ENCODE measurements at regions not wholly inside any gene's neighbourhood (a gene's known extent, or its start where the extent isn't known, plus 50 kb on each side); places are given as distances from the start of the nearest gene placed in this dataset.
"Not testable (repeated sequence)": the region's sequence is repeated elsewhere in the genome, so short reads cannot be mapped to it uniquely, and the experiment has no call there.

GRCh38 chr21:21851657-21852056 lies 853.4 kb downstream of the NCAM2 start:
- no peak for DNase-seq (ENCODE audit: low read depth, low spot score)

GRCh38 chr21:21858502-21859334 lies 860.5 kb downstream of the NCAM2 start:
- no peak for DNase-seq (ENCODE audit: low read depth, low spot score)

GRCh38 chr21:21860888-21861287 lies 862.7 kb downstream of the NCAM2 start:
- DNase-seq (ENCODE audit: low read depth, low spot score): no peak

DNA sequence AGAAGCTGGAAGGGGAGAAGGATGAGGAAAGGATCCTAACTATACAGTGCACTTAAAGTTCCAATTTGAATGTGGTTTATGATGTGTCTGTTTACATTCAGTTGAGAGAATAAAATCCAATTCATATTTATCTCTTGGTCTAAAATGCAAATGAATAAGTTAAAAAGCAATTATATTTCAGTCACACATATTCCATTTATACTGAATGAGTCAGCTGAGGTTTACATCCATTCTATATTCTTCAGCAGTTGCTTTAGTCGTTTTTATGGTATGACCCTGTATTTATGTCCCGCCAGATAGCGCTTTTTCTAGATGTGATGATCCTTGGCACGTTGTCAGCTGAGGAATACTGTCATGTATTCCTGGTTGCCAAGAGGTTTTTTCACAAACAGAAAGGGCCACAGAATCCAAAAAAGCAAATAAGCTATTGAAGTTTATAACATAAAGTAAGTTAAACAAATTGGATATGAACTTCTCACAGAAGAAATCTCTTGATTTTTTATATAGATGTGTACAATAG lies 866.2 kb downstream of the NCAM2 start:
- no peak for DNase-seq (ENCODE audit: low read depth, low spot score)

- no peak for DNase-seq (ENCODE audit: low read depth, low spot score)
Measured at GRCh38 chr21:21897275-21897883, 899.2 kb downstream of the NCAM2 start.

DNA sequence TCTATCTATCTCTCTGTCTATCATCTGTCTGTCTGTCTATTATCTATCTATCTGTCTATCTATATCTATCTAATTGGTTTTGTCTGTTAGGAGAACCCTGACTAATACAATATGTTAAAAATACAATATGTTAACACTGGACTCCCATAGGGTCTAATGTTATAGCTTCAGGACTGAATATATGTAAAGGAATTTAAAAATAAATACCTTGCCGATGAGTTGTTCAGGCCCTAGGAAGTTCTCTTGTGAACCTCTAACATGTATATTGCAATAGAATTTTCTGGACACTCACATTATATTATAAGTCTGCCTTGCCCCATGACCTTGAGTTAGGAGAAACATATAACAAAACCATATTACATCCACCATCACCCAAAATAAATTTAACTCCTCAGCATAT lies 900.6 kb downstream of the NCAM2 start:
- no peak for DNase-seq (ENCODE audit: low read depth, low spot score)

- DNase-seq (ENCODE audit: low read depth, low spot score): not testable (repeated sequence)
Measured at GRCh38 chr21:21902416-21902815, 904.2 kb downstream of the NCAM2 start.

DNA sequence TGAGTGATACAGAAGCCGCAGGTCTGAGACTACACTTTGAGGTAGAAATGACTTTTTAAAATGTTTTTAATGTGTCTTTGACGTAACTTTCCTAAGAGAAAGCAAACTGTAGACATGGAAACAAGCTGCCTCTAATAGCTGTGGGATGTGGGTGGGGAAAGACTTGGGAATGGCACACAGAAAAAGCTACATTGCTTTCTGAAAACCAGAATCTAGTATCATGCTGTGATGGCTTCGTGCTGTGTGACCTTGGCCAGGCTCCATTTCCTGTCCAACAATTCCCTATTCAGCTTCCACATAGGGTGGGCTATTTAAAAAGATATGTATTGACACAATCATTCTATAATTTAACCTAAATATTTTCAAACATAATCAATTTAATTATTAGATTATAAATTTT lies 909.1 kb downstream of the NCAM2 start:
- peak; percentile 2 for DNase-seq (ENCODE audit: low read depth, low spot score)

DNA sequence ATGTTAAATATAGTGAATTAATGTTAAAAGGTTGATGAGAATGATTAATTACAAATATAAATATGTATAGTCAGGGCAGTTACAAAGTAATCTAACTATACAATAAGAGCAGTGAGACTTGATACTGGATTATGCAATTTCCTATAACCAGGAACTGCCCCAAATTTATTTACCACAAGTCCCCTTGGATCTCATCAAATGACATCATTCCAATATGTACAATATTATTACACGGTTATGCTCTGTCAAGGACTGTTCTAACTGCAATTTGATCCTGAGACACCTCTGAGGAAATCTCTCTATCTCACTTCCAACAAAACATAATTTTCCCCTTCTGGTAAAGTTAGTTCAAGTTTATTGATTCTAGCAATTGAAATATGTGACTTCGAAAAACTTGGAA lies 917.6 kb downstream of the NCAM2 start:
- DNase-seq (ENCODE audit: low read depth, low spot score): no peak

- DNase-seq (ENCODE audit: low read depth, low spot score): no peak
Measured at GRCh38 chr21:21921410-21922232, 923.4 kb downstream of the NCAM2 start.

DNA sequence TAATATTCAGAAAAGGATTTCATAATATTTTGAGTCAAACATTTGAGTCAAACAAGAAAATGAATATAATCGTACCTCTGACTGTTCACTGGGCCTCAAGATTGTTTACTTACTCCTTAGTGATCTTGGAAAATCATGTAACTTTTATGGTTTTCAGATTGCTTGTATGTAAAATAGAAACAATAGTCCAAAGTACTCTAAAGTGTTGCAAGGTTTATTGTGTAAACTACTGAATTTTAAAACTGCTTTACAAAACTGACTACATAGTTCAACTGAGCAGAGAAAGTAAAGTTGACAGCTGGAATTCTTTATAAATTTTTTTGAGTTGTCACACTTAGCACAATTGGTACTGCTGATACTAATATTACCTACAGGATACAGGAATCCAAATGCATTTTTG lies 931.0 kb downstream of the NCAM2 start:
- DNase-seq (ENCODE audit: low read depth, low spot score): no peak

- DNase-seq (ENCODE audit: low read depth, low spot score): no peak
Measured at GRCh38 chr21:21929789-21930188, 931.6 kb downstream of the NCAM2 start.

DNA sequence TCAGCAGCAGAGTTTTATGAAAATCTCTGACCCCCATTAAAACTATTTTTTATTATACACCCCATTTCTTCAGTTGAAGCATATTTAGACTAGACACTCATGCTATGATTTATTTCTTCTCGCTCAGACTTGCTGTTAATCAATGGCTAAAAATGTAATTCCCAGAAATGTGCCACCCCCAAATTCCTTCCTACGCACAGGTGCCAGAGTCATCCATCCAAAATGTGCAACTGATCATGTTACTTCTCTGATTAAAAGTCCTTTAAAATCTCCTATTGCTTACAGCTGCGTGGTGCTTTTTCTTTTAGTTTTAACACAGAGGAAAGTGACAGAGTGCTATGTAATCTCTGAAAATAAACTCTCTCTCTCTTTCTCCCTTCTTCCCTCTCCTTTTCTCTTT lies 954.4 kb downstream of the NCAM2 start:
- DNase-seq (ENCODE audit: low read depth, low spot score): no peak

- DNase-seq (ENCODE audit: low read depth, low spot score): no peak
Measured at GRCh38 chr21:21955204-21955603, 957.0 kb downstream of the NCAM2 start.

- DNase-seq (ENCODE audit: low read depth, low spot score): no peak
Measured at GRCh38 chr21:21957490-21957889, 959.3 kb downstream of the NCAM2 start.

DNA sequence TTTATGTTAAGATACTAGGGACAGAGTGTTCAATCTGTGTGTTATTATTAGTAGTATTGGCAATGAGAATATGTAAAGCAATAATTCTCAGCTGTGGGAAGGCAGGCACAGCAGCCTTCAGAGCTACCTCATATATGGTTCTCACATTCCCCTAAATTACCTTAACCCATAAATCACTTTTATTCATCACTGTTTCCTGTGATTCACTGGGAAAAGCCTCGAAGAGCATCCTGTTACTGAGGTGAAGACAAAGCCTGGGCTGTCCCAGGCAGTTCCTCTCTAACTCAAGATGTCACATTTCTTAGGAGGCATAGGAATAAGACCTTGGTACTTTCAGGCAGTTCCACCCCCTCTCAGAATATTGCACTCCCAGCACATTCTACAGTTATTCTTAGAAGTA lies 965.7 kb downstream of the NCAM2 start:
- DNase-seq (ENCODE audit: low read depth, low spot score): no peak

- DNase-seq (ENCODE audit: low read depth, low spot score): no peak
Measured at GRCh38 chr21:21968810-21969209, 970.6 kb downstream of the NCAM2 start.

DNA sequence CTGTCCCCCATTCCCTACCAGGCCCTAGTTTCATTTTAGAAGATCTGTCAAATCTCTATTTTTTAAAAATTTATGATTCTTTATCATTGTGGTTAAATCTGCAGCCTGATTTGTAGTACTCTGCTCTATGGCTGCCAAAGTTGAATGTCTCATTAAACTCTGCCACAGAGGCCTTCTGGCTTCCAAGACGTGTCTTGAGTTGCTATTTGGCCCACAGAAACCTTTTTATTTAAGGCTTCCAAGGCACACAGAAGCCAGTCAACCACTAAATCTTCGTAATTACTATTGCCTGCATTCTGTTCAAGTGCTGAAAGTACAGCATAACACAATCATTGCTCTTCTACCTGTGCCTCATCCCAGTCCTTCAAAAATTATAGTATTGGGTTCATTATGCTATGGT lies 971.0 kb downstream of the NCAM2 start:
- DNase-seq (ENCODE audit: low read depth, low spot score): no peak

GRCh38 chr21:21971384-21971783 lies 973.2 kb downstream of the NCAM2 start:
- DNase-seq (ENCODE audit: low read depth, low spot score): no peak

GRCh38 chr21:21973806-21974205 lies 975.6 kb downstream of the NCAM2 start:
- no peak for DNase-seq (ENCODE audit: low read depth, low spot score)

DNA sequence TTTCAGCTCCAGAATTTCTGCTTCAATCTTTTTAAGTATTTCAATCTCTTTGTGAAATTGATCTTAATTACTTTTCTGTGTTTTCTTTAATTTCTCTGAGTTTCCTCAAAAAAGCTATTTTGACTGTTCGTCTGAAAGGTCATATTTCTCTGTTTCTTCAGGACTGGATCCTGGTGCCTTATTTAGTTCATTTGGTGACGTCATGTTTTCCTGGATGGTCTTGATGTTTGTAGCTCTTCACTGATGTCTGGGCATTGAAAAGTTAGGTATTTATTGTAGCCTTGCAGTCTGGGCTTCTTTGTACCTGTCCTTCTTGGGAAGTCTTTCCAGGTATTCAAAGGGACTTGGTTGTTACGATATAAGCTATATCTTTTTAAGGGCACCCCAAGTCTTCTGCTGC lies 998.7 kb downstream of the NCAM2 start:
- no peak for DNase-seq (ENCODE audit: low read depth, low spot score)

All from brain pericyte (primary cell).